Endometrial microvascular endothelial cells (primary cell): ENCODE measurements at regions not wholly inside any gene's neighbourhood (a gene's known extent, or its start where the extent isn't known, plus 50 kb on each side); places are given as distances from the start of the nearest gene placed in this dataset.

Experiments used
- in situ Hi-C: cut with HindIII; loops from 2 replicates; pipeline ENCODE4 v1.10.0; 2017; ENCODE audit warnings: low sequenced_read_pairs, low pct_unique_long_range_greater_than_20kb; ENCODE audit errors: inconsistent ontology term

- in situ Hi-C loops = no loop called here
Measured at GRCh38 chr6:3646616-3647362, 104.7 kb downstream of the PXDC1 start.

GRCh38 chr6:3644739-3645012, 106.8 kb downstream of the PXDC1 start:
- in situ Hi-C loops = no loop called here

- in situ Hi-C loops = no loop called here
Measured at GRCh38 chr6:3643921-3644738, 107.4 kb downstream of the PXDC1 start.

DNA sequence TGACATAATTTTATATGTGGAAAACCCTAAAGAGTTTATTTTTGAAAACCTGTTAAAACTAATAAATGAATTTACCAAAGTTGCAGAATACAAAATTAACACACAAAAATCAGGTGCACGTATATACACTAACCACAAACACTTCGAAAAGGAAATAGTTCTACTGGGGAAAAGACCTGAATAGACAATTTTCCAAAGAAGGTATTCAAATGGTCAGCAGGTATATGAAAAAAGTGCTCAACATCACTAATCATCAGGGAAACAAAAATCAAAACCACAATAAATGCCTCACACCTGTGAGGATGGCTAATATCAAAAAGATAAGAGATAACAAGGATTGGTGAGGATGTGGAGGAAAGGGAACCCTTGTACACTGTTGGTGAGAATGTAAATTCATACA, 110.6 kb downstream of the PXDC1 start:
- in situ Hi-C loops = no loop called here

DNA sequence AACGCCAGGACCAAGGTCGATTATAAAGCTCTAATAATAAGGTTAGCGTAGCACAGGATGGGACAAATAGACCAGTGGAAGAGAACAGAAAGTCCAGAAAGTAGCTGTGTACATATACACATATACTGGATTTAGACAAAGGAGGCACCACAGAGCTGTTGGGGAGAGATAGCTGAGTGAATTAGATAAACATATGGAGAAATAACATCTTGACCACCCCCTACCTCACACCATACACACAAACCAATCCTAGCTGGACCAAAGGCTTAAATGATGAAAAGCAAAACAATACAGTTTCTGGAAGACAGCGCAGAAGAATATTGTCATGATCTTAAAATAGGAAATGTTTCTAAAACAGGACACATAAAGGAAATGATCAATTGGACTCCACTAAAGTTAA, 112.9 kb downstream of the PXDC1 start:
- in situ Hi-C loops = no loop called here

DNA sequence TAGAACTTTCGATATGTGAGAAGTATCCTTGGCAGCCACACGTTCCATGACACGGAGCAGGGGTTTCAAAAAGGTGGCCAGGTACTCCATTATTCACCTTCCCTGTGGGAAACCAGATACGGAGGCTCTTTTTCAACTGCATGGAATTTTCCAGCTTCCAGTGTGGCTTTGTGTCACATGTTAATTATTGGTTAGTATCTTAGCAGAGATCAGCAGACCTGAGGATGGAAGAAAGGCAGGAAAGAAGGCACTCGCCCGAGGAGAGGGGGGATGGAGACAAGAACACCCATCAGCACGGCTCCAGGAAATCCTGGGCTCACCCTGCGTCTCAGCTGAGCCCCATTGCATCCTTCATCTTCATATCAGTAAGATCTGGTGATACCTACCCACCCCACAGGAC, 115.5 kb downstream of the PXDC1 start:
- in situ Hi-C loops = no loop called here

GRCh38 chr6:3635482-3635881, 116.0 kb downstream of the PXDC1 start:
- in situ Hi-C loops = no loop called here

GRCh38 chr6:3634280-3634816, 117.2 kb downstream of the PXDC1 start:
- in situ Hi-C loops = no loop called here

DNA sequence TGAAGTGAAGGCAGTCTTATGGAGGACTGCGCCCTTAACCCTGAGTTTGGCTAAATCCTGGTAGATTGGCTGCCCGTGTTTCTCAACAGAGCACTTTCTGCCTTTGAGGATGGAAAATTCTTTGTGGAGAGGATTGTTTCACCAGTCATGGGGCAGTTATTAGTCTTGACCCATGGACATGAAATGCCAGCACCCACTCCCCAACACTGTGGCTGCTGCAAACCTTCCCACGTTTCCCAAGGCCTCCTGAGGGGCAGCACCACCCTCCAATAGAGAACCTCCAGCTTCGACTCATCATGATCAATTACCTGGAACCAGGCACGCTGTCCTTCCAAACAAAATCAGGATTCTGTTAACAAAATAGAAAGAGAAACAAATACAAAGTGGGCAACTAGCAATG, 117.8 kb downstream of the PXDC1 start:
- in situ Hi-C loops = no loop called here

GRCh38 chr6:3631877-3632276, 119.6 kb downstream of the PXDC1 start:
- in situ Hi-C loops = no loop called here

- in situ Hi-C loops = no loop called here
Measured at GRCh38 chr6:3631186-3631585, 120.3 kb downstream of the PXDC1 start.

- in situ Hi-C loops = no loop called here
Measured at GRCh38 chr6:3630258-3630835, 121.2 kb downstream of the PXDC1 start.

DNA sequence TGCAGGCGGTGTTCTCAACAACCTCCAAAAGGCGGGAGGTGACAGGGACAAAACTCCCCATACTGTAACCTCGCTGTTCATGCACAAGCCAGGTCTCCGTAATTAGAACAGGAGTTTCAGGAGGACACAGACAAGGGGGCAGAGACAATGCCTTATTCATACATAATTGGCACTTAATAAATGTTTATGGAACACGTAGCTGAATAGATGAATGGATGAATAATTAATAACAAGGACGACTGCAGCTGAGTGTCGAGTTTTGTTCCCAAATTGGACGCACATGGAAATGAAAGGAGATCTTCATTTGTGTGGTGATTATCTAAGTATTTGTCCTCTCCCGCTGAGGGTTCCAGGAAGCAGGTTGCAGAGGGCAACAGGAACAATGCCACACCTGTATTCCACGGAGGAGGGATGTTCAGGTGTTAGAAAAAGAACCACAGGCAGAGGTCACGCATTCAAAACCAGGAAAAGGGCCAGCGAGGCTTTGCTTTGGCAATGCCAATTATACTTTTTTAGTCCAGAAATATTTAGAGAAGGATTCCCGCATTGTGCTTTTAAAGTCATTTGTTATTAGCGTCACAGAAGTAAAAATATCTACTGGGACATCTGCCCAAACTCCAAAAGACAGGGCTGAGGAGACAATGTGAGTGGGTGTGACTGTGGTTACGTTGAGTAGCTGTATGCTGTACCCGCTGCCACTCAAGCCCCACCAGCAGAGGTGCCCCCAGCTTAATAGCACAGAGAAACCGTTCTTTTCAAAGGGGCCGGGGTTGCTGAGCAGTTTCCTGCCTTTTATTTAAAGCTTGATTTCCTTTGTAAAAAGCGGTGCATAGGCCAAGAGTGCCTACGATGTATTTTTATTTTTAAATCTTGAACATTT, 123.3 kb downstream of the PXDC1 start:
- in situ Hi-C loops = no loop called here

GRCh38 chr6:3627501-3627900, 124.0 kb downstream of the PXDC1 start:
- in situ Hi-C loops = no loop called here

DNA sequence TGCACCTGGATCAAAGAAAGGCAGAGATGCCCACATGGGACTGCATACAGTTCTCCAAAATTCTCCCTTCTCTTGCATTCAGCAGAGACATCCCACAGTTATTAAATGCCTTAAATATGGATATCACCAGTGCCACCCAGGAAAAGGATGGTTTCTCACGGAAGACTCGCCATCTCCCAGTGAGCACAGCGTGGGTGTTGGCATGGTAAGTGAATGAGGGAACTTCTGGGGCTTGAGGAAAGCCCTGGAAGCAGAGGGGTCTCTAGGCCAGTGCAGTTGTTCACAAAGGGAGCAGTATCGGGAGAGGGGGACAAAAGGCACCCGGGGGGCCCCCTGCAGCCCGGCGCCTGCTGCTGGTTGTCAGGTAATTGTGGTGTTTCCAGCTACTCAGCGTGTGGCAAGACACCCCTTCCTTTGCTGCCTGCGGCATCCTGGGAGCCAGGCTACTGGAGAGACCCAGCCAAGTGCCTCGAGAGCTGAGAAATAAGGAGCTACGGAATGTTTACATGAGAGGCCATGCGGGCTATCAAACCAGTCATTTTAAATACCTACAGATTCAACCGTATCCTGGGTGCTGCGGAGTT, 125.4 kb downstream of the PXDC1 start:
- in situ Hi-C loops = no loop called here

GRCh38 chr6:3625149-3625979, 126.1 kb downstream of the PXDC1 start:
- in situ Hi-C loops = no loop called here

GRCh38 chr6:3624250-3625136, 127.0 kb downstream of the PXDC1 start:
- in situ Hi-C loops = no loop called here
